ENCODE measurements at regions not wholly inside any gene's neighbourhood (a gene's known extent, or its start where the extent isn't known, plus 50 kb on each side); places are given as distances from the start of the nearest gene placed in this dataset.
"Not testable (repeated sequence)": the region's sequence is repeated elsewhere in the genome, so short reads cannot be mapped to it uniquely, and the experiment has no call there.

GRCh38 chr12:131624756-131625501 is 86.0 kb upstream of the SFSWAP start:
- not testable (repeated sequence) for DNase-seq (ENCODE audit: low read depth); H3K36me3 ChIP-seq (ENCODE audit: control insufficient read depth, insufficient read depth, low read length); H3K4me3 ChIP-seq (ENCODE audit: low read depth, low read length); H3K27me3 ChIP-seq (ENCODE audit: control insufficient read depth, insufficient read depth, low read length)

- not testable (repeated sequence) for DNase-seq (ENCODE audit: low read depth); H3K36me3 ChIP-seq (ENCODE audit: control insufficient read depth, insufficient read depth, low read length); H3K4me3 ChIP-seq (ENCODE audit: low read depth, low read length); H3K27me3 ChIP-seq (ENCODE audit: control insufficient read depth, insufficient read depth, low read length)
Observed at GRCh38 chr12:131625966-131626722, 84.7 kb upstream of the SFSWAP start.

GRCh38 chr12:131627151-131628022 is 83.5 kb upstream of the SFSWAP start:
- H3K27me3 ChIP-seq (ENCODE audit: control insufficient read depth, insufficient read depth, low read length); H3K4me3 ChIP-seq (ENCODE audit: low read depth, low read length); DNase-seq (ENCODE audit: low read depth); H3K36me3 ChIP-seq (ENCODE audit: control insufficient read depth, insufficient read depth, low read length): not testable (repeated sequence)

GRCh38 chr12:131628023-131628740 is 82.7 kb upstream of the SFSWAP start:
- H3K27me3 ChIP-seq (ENCODE audit: control insufficient read depth, insufficient read depth, low read length) = no peaks in the 10 kb centered on the region
- no peak overlapping the region for H3K4me3 ChIP-seq (ENCODE audit: low read depth, low read length)
- no peak for DNase-seq (ENCODE audit: low read depth)
- no peaks in the 10 kb centered on the region for H3K36me3 ChIP-seq (ENCODE audit: control insufficient read depth, insufficient read depth, low read length)
- no peak for TF ChIP-seq CTCF (IDR thresholded peaks at IDR 0.05; ENCODE audit: insufficient read depth, low read length, poor library complexity, severe bottlenecking)

- no peaks in the 10 kb centered on the region for H3K36me3 ChIP-seq (ENCODE audit: control insufficient read depth, insufficient read depth, low read length)
- TF ChIP-seq CTCF (IDR thresholded peaks at IDR 0.05; ENCODE audit: insufficient read depth, low read length, poor library complexity, severe bottlenecking) = no peak
- no peak for DNase-seq (ENCODE audit: low read depth)
- H3K27me3 ChIP-seq (ENCODE audit: control insufficient read depth, insufficient read depth, low read length) = no peaks in the 10 kb centered on the region
- H3K4me3 ChIP-seq (ENCODE audit: low read depth, low read length) = no peak overlapping the region
Observed at GRCh38 chr12:131628766-131629448, 82.0 kb upstream of the SFSWAP start.

- DNase-seq (ENCODE audit: low read depth) = no peak
- Histone ChIP-seq H3K27me3 (ENCODE audit: control insufficient read depth, insufficient read depth, low read length) (no peaks in the 10 kb centered on the region), H3K4me3 (ENCODE audit: low read depth, low read length) (no peak overlapping the region), H3K36me3 (ENCODE audit: control insufficient read depth, insufficient read depth, low read length) (no peaks in the 10 kb centered on the region)
- TF ChIP-seq CTCF (IDR thresholded peaks at IDR 0.05; ENCODE audit: insufficient read depth, low read length, poor library complexity, severe bottlenecking) = no peak
Observed at GRCh38 chr12:131631230-131631629, 79.7 kb upstream of the SFSWAP start.

- DNase-seq (ENCODE audit: low read depth); H3K36me3 ChIP-seq (ENCODE audit: control insufficient read depth, insufficient read depth, low read length); H3K27me3 ChIP-seq (ENCODE audit: control insufficient read depth, insufficient read depth, low read length); H3K4me3 ChIP-seq (ENCODE audit: low read depth, low read length): not testable (repeated sequence)
Observed at GRCh38 chr12:131631889-131632651, 78.8 kb upstream of the SFSWAP start.

GRCh38 chr12:131632652-131633023 is 78.3 kb upstream of the SFSWAP start:
- H3K27me3 ChIP-seq (ENCODE audit: control insufficient read depth, insufficient read depth, low read length); H3K36me3 ChIP-seq (ENCODE audit: control insufficient read depth, insufficient read depth, low read length); DNase-seq (ENCODE audit: low read depth); H3K4me3 ChIP-seq (ENCODE audit: low read depth, low read length): not testable (repeated sequence)

- not testable (repeated sequence) for H3K27me3 ChIP-seq (ENCODE audit: control insufficient read depth, insufficient read depth, low read length); H3K36me3 ChIP-seq (ENCODE audit: control insufficient read depth, insufficient read depth, low read length); H3K4me3 ChIP-seq (ENCODE audit: low read depth, low read length); DNase-seq (ENCODE audit: low read depth)
Observed at GRCh38 chr12:131633610-131634009, 77.3 kb upstream of the SFSWAP start.
